ENCODE measurements at regions not wholly inside any gene's neighbourhood (a gene's known extent, or its start where the extent isn't known, plus 50 kb on each side); places are given as distances from the start of the nearest gene placed in this dataset.

DNA sequence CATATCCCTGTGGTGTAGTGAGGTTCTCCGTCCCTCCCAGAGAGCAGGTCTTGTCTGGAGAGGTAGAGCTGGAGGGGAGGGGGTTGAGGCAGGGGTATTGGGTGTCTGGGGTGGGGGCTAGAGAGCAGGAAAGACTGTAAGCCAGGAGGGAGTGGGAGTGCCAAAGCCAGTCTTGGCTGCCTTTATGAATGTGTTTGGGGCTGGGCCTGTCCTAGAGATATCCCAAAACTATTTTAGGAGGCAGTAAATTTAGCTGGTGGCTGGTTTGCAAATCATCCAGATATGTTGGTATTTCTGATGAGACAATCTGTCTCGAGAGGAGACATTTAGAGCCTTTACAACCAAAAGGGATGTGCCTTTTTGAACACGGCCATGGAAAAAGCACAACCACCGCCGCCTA lies 166.6 kb downstream of the TLE3 start:
- Mint-ChIP-seq H3K4me3 (no peak overlapping the region), H3K27ac (no peak overlapping the region), H3K36me3 (peaks cover 0 to 4% (median 0%) of the 10 kb centered on the region in 3 donors), H3K4me1 (no peaks in the 10 kb centered on the region), H3K9me3 (peaks cover 0 to 8% (median 0%) of the 10 kb centered on the region in 6 donors), H3K27me3 (ENCODE audit: low read depth in 3 of 3) (peaks cover 5 to 10% (median 7%) of the 10 kb centered on the region in 3 donors)
- DNase-seq, result no peak

- Mint-ChIP-seq H3K4me3 (no peak overlapping the region), H3K27ac (no peak overlapping the region), H3K4me1 (no peaks in the 10 kb centered on the region), H3K36me3 (peaks cover 0 to 4% (median 0%) of the 10 kb centered on the region in 3 donors), H3K27me3 (ENCODE audit: low read depth in 3 of 3) (peaks cover 5 to 9% (median 6%) of the 10 kb centered on the region in 3 donors), H3K9me3 (peaks cover 0 to 8% (median 0%) of the 10 kb centered on the region in 6 donors)
- no peak for DNase-seq
Measured at GRCh38 chr15:69934607-69935006, 163.1 kb downstream of the TLE3 start.

DNA sequence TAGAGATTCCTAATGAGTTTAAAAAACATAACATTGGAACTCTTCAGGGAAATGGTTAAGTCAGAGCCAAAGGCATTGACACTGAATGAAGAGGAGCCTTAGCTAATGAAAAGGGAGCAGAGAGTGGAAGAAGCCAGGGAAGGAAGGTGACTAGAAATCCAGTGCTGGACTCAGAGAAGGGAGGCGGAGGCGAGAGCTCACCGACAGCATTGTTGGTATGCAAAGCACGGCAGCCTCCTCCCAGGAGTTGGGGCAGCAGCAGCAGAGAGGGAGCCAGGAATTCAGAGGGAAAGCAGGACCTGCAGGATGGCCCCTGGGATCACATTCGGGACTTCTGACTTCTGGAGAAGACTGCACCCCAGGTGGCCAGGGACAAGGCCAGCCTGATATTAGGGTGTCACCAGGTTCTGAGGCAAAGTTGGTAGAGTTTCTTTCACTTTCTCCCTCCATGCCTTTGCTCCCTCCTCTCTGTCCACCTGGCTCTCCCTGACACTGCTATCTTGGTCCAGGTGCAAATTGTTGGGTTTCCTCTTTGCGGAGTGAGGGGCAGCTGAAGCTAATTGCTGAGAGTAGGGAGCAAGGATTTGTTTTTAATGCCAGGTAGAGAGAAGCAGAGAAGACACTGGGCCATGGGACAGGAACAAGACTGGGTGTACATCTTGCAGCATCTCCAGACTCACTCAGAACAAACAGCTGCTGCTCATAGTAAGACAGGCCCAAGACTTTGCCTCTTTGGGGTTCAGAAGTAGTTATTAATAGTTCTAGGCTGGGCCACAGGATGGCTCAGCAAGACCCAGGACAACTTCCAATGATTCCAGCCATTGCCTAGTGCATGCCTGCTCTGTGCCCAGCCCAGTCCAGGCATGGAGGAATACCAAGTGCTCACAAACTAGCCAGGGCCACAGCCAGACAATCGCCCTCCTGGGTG lies 157.9 kb downstream of the TLE3 start:
- no peak for DNase-seq
- H3K36me3 Mint-ChIP-seq, result peaks cover 0 to 4% (median 0%) of the 10 kb centered on the region in 3 donors

GRCh38 chr15:69940441-69941300 lies 157.0 kb downstream of the TLE3 start:
- Mint-ChIP-seq H3K27me3 (ENCODE audit: low read depth in 3 of 3) (peaks cover 1 to 5% (median 2%) of the 10 kb centered on the region in 3 donors), H3K4me3 (no peak overlapping the region), H3K4me1 (no peaks in the 10 kb centered on the region), H3K9me3 (peaks cover 0 to 2% (median 0%) of the 10 kb centered on the region in 6 donors), H3K27ac (no peak overlapping the region), H3K36me3 (no peaks in the 10 kb centered on the region)
- DNase-seq, result no peak

More for the DNA sequence above, 157.9 kb downstream of the TLE3 start:
- peak overlapping the region in 1 of 6 donors; percentile 32 for H3K27ac Mint-ChIP-seq
- H3K27me3 Mint-ChIP-seq (ENCODE audit: low read depth in 3 of 3), result peaks cover 2 to 9% (median 7%) of the 10 kb centered on the region in 3 donors
- H3K4me3 Mint-ChIP-seq, result no peak overlapping the region
- H3K9me3 Mint-ChIP-seq, result peaks cover 0 to 8% (median 0%) of the 10 kb centered on the region in 6 donors
- H3K4me1 Mint-ChIP-seq, result no peaks in the 10 kb centered on the region

- H3K4me1 Mint-ChIP-seq, result no peaks in the 10 kb centered on the region
- DNase-seq, result no peak
Measured at GRCh38 chr15:69941301-69941605, 156.5 kb downstream of the TLE3 start.

DNA sequence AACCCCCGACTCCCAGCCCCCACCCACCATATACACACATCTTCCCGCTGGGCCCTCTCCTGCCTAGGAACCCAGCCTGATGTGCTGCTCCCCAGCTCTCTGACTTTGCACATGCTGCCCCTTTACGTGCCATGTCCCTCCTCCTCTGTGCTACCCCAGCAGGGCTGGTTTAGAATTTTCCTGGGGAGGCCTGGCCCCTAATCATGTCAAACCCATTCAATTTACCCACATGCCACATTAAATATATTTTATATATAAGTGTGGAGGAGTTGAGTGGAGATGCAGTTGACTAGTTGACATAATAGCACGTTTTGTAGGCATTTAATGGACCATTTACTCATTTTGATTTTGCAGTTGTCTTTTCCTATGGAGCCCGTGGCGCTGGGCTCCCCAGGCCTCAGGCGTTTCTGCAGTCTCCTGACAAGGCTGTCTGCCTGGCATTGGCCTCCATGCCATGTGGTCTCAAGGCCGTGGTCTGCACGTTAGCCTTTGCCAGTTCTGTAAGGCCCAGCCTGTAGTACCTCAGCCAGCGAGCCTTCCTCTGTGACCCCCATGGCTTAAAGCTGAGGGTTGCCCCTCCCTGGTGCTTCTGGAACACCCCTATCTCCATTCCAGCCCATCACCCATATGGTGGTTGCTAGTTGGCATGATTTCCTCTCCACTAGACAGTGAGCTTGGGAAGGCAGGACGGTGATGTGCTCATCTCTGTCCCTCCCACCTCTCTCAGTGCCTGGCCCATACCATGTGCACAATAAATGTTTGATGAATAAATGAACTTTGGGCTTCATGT lies 155.8 kb downstream of the TLE3 start:
- no peak overlapping the region for H3K27ac Mint-ChIP-seq
- H3K9me3 Mint-ChIP-seq, result no peaks in the 10 kb centered on the region
- peaks cover 2 to 6% (median 4%) of the 10 kb centered on the region in 3 donors for H3K27me3 Mint-ChIP-seq (ENCODE audit: low read depth in 3 of 3)
- no peak overlapping the region for H3K4me3 Mint-ChIP-seq
- H3K36me3 Mint-ChIP-seq, result no peaks in the 10 kb centered on the region
- DNase-seq, result no peak
- no peaks in the 10 kb centered on the region for H3K4me1 Mint-ChIP-seq

More at GRCh38 chr15:69941301-69941605, 156.5 kb downstream of the TLE3 start:
- no peak overlapping the region for H3K27ac Mint-ChIP-seq
- no peaks in the 10 kb centered on the region for H3K9me3 Mint-ChIP-seq
- H3K27me3 Mint-ChIP-seq (ENCODE audit: low read depth in 3 of 3), result peaks cover 2 to 6% (median 4%) of the 10 kb centered on the region in 3 donors
- H3K36me3 Mint-ChIP-seq, result no peaks in the 10 kb centered on the region
- no peak overlapping the region for H3K4me3 Mint-ChIP-seq

GRCh38 chr15:69943637-69944036 lies 154.1 kb downstream of the TLE3 start:
- no peak for DNase-seq
- Mint-ChIP-seq H3K36me3 (no peaks in the 10 kb centered on the region), H3K27ac (no peak overlapping the region), H3K4me1 (no peaks in the 10 kb centered on the region), H3K9me3 (no peaks in the 10 kb centered on the region), H3K4me3 (no peak overlapping the region), H3K27me3 (ENCODE audit: low read depth in 3 of 3) (peaks cover 0 to 4% (median 4%) of the 10 kb centered on the region in 3 donors)

- Mint-ChIP-seq H3K27me3 (ENCODE audit: low read depth in 3 of 3) (peaks cover 0 to 6% (median 4%) of the 10 kb centered on the region in 3 donors), H3K27ac (no peak overlapping the region), H3K9me3 (no peaks in the 10 kb centered on the region), H3K36me3 (no peaks in the 10 kb centered on the region), H3K4me1 (no peaks in the 10 kb centered on the region), H3K4me3 (no peak overlapping the region)
- DNase-seq, result no peak
Measured at GRCh38 chr15:69945729-69946128, 152.0 kb downstream of the TLE3 start.

GRCh38 chr15:69946870-69947269 lies 150.8 kb downstream of the TLE3 start:
- H3K4me1 Mint-ChIP-seq, result no peaks in the 10 kb centered on the region
- H3K27me3 Mint-ChIP-seq (ENCODE audit: low read depth in 3 of 3), result peaks cover 0 to 6% (median 4%) of the 10 kb centered on the region in 3 donors
- H3K4me3 Mint-ChIP-seq, result no peak overlapping the region

GRCh38 chr15:69947394-69947793 lies 150.3 kb downstream of the TLE3 start:
- H3K9me3 Mint-ChIP-seq, result no peaks in the 10 kb centered on the region
- no peak overlapping the region for H3K27ac Mint-ChIP-seq
- no peaks in the 10 kb centered on the region for H3K36me3 Mint-ChIP-seq
- H3K27me3 Mint-ChIP-seq (ENCODE audit: low read depth in 3 of 3), result peaks cover 0 to 6% (median 4%) of the 10 kb centered on the region in 3 donors
- DNase-seq, result no peak
- no peaks in the 10 kb centered on the region for H3K4me1 Mint-ChIP-seq
- H3K4me3 Mint-ChIP-seq, result no peak overlapping the region

More at GRCh38 chr15:69946870-69947269, 150.8 kb downstream of the TLE3 start:
- no peak for DNase-seq
- Mint-ChIP-seq H3K27ac (no peak overlapping the region), H3K36me3 (no peaks in the 10 kb centered on the region), H3K9me3 (no peaks in the 10 kb centered on the region)

GRCh38 chr15:69949485-69949884 lies 148.2 kb downstream of the TLE3 start:
- Mint-ChIP-seq H3K9me3 (no peaks in the 10 kb centered on the region), H3K27ac (no peak overlapping the region), H3K36me3 (no peaks in the 10 kb centered on the region), H3K27me3 (ENCODE audit: low read depth in 3 of 3) (peaks cover 0 to 5% (median 3%) of the 10 kb centered on the region in 3 donors), H3K4me3 (no peak overlapping the region), H3K4me1 (no peaks in the 10 kb centered on the region)
- no peak for DNase-seq

DNA sequence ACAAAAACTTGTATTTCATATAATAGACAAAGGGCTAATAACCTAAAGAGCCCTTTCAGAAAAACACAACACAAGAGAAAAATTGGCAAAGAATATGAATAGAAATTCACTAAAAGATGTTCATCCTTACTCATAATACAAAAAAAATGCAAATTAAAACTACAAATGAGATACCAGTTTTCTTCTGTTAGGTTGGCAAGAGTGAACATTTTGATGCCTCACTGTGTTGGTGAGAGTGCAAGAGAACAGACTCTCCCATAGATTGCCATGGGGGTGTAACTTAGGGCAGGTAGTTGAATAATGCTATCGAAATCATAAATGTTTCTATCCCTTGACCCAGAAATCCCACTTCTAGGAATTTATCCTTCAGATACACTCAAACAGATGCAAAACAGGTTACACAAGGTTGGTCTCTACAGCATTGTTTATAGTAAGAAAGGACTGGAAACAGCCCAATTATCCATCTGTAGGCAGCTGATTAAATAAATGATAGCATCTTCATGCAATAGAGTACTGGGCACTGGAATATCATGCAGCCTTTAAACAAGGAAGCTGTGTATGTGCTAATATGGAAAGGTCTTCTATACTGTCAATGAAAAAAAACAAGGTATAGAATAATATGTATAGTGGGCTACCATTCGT lies 146.3 kb downstream of the TLE3 start:
- Mint-ChIP-seq H3K4me3 (no peak overlapping the region), H3K36me3 (no peaks in the 10 kb centered on the region), H3K4me1 (no peaks in the 10 kb centered on the region), H3K27me3 (ENCODE audit: low read depth in 3 of 3) (peaks cover 0 to 2% (median 2%) of the 10 kb centered on the region in 3 donors), H3K27ac (no peak overlapping the region), H3K9me3 (no peaks in the 10 kb centered on the region)
- no peak for DNase-seq

All from immature natural killer cell (primary cell).